ENCODE measurements at regions not wholly inside any gene's neighbourhood (a gene's known extent, or its start where the extent isn't known, plus 50 kb on each side); places are given as distances from the start of the nearest gene placed in this dataset.

DNA sequence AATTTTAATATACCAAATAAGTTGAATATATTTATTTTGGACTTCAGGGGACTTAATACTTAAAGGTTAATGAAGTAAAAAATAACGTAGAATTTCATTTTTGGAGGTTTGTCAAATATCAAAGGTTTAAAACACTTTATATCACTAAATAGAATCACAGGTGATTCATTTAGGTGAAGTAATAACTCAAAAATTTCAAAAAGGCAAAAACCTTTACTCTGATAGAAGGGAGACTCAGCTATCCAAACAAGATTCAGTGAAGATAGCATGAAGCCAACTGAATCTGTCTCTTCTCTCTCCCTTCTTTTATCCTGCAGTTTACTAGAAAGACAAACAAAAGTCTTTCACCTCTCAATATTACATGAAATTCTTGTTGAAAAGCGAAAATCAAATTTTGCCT lies 110.2 kb upstream of the CYSLTR1 start:
- Histone ChIP-seq H3K4me1 (ENCODE audit: insufficient read depth, low read length) (no peaks in the 10 kb centered on the region), H2AFZ (ENCODE audit: low read depth, low read length) (no peak overlapping the region), H3K36me3 (ENCODE audit: insufficient read depth, low read length) (no peaks in the 10 kb centered on the region), H3K9me3 (ENCODE audit: low read length) (no peaks in the 10 kb centered on the region), H3K4me3 (ENCODE audit: low read length) (no peak overlapping the region), H3K27me3 (ENCODE audit: insufficient read depth, low read length) (no peaks in the 10 kb centered on the region)

DNA sequence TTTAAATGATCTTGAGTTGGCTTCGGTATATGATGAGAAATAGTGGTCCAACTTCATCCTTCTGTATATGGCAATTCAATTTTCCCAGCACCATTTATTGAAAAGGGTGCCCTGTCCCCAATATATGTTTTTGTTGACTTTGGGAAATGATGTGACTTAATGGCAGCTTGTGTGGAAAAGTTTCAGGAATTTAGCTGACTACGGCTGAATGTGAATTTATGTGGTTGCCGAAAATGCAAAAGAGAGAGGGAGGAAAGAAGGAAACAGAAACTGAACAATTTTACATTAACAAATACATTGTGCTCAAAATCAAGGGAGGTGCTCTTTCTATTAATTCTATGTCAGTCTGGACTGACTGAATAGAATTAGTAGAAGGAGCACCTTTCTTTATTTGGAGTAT lies 101.8 kb upstream of the CYSLTR1 start:
- Histone ChIP-seq H3K4me1 (ENCODE audit: insufficient read depth, low read length) (no peaks in the 10 kb centered on the region), H3K9me3 (ENCODE audit: low read length) (no peaks in the 10 kb centered on the region), H3K27me3 (ENCODE audit: insufficient read depth, low read length) (no peaks in the 10 kb centered on the region), H3K36me3 (ENCODE audit: insufficient read depth, low read length) (no peaks in the 10 kb centered on the region), H2AFZ (ENCODE audit: low read depth, low read length) (no peak overlapping the region), H3K4me3 (ENCODE audit: low read length) (no peak overlapping the region)

DNA sequence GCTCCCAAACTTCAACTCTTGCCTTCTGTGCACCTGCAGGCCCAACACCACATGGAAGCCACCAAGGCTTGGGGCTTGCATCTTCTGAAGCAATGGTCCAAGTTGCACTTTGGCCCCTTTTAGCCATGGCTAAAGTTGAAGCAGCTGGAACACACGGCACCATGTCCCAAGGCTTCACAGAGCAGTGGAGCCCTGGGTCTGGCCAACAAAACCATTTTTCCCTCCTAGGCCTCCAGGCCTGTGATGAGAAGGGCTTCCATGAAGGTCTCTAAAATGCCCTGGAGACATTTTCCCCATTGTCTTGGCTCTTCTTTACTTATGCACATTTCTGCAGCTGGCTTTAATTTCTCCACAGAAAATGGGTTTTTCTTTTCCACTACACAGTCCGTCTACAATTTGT lies 61.3 kb upstream of the CYSLTR1 start:
- Histone ChIP-seq H3K4me3 (ENCODE audit: low read length) (no peak overlapping the region), H3K9me3 (ENCODE audit: low read length) (no peaks in the 10 kb centered on the region), H3K36me3 (ENCODE audit: insufficient read depth, low read length) (no peaks in the 10 kb centered on the region), H3K4me1 (ENCODE audit: insufficient read depth, low read length) (no peaks in the 10 kb centered on the region), H3K27me3 (ENCODE audit: insufficient read depth, low read length) (no peaks in the 10 kb centered on the region), H2AFZ (ENCODE audit: low read depth, low read length) (no peak overlapping the region)

DNA sequence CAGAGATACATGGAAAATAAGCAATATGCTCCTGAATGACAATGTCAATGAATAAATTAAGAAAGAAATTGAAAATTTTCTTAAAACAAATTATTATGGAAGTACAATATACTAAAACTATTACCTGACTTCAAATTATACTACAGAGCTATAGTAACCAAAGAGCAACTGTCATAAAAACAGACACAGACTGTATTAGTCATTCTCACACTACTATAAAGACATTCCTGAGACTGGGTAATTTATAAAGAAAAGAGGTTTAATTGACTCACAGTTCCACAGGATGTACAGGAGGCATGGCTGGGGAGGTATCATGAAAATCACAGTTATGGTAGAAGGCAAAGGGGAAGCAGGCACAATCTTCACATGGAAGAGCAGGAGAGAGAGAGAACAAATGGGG lies 60.0 kb upstream of the CYSLTR1 start:
- Histone ChIP-seq H3K4me1 (ENCODE audit: insufficient read depth, low read length) (no peaks in the 10 kb centered on the region), H2AFZ (ENCODE audit: low read depth, low read length) (no peak overlapping the region), H3K27me3 (ENCODE audit: insufficient read depth, low read length) (no peaks in the 10 kb centered on the region), H3K4me3 (ENCODE audit: low read length) (no peak overlapping the region), H3K36me3 (ENCODE audit: insufficient read depth, low read length) (no peaks in the 10 kb centered on the region), H3K9me3 (ENCODE audit: low read length) (no peaks in the 10 kb centered on the region)

DNA sequence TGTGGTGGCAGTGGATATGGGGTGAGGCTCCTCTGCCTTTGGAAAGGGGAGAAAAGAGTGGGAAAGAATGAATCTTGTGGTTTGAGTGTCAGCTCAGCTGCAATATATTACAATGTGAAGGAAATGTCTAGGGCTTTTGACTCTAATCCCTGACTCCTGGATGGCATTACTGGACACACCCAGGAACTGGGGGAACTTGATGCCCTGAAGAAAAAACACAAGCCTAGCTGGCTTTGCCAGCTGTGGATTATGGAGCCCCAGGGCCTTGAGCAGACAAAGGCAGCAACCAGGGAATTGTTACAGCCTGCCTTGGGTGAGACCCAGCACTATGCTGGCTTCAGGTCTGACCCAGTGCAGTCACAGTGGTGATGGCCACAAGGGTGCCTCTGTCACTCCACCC lies 57.1 kb upstream of the CYSLTR1 start:
- H2AFZ ChIP-seq (ENCODE audit: low read depth, low read length), result no peak overlapping the region
- no peaks in the 10 kb centered on the region for H3K9me3 ChIP-seq (ENCODE audit: low read length)
- no peaks in the 10 kb centered on the region for H3K27me3 ChIP-seq (ENCODE audit: insufficient read depth, low read length)
- H3K4me1 ChIP-seq (ENCODE audit: insufficient read depth, low read length), result no peaks in the 10 kb centered on the region
- H3K36me3 ChIP-seq (ENCODE audit: insufficient read depth, low read length), result no peaks in the 10 kb centered on the region
- no peak overlapping the region for H3K4me3 ChIP-seq (ENCODE audit: low read length)

DNA sequence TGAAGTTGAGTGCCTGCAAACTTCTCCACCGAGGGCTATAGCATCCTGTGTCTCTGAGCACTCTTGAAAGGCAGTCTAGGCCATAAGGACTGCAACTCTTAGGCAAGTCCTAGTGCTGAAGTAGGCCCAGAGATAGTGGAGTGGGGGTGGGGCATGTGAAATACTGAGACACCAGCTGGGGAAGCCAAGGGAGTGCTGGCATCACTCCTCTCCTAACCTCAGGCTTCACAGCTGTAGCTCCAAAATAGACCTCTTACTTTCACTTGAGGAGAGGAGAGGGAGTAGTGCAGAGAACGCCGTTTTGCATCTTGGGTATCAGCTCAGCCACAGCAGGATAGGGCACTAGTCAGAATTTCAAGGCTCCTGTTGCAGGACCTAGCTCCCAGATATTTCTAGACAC lies 56.2 kb upstream of the CYSLTR1 start:
- Histone ChIP-seq H3K36me3 (ENCODE audit: insufficient read depth, low read length) (no peaks in the 10 kb centered on the region), H3K4me1 (ENCODE audit: insufficient read depth, low read length) (no peaks in the 10 kb centered on the region), H2AFZ (ENCODE audit: low read depth, low read length) (no peak overlapping the region), H3K9me3 (ENCODE audit: low read length) (no peaks in the 10 kb centered on the region), H3K27me3 (ENCODE audit: insufficient read depth, low read length) (no peaks in the 10 kb centered on the region), H3K4me3 (ENCODE audit: low read length) (no peak overlapping the region)

DNA sequence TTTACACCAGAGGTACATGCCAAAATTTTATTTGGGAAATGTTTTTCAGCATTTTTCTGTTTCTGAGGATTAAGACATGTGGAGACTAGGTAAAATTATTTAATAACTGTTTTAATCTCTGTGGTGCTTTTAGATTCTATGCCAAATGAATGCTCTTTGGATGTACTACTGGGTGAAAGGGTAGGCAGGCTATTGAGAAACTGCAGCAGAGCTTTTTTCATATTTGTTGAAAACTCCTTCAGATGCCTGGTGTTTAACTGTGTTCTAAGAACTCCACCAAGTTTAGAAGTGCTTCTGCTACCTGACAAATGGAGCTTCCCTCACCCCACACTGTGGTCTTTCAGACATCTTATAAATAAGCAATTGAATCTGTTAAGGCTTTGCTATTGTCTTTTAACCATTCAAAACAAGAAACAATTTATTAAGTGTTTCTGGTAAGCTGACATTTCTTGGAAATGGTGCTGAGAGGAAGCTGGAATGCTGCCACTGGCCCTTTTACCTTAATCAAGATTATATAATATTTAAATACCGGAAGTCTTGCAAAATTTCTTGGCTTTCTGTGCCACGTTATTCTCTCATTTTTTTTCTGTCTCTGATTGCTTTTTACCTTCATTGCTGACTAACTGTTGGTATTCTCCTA lies 51.2 kb upstream of the CYSLTR1 start:
- no peaks in the 10 kb centered on the region for H3K27me3 ChIP-seq (ENCODE audit: insufficient read depth, low read length)
- no peak overlapping the region for H3K4me3 ChIP-seq (ENCODE audit: low read length)
- no peak overlapping the region for H2AFZ ChIP-seq (ENCODE audit: low read depth, low read length)
- H3K9me3 ChIP-seq (ENCODE audit: low read length), result no peaks in the 10 kb centered on the region
- no peaks in the 10 kb centered on the region for H3K36me3 ChIP-seq (ENCODE audit: insufficient read depth, low read length)
- H3K4me1 ChIP-seq (ENCODE audit: insufficient read depth, low read length), result no peaks in the 10 kb centered on the region
